ENCODE measurements at regions not wholly inside any gene's neighbourhood (a gene's known extent, or its start where the extent isn't known, plus 50 kb on each side); places are given as distances from the start of the nearest gene placed in this dataset.
"Not testable (repeated sequence)": the region's sequence is repeated elsewhere in the genome, so short reads cannot be mapped to it uniquely, and the experiment has no call there.

DNA sequence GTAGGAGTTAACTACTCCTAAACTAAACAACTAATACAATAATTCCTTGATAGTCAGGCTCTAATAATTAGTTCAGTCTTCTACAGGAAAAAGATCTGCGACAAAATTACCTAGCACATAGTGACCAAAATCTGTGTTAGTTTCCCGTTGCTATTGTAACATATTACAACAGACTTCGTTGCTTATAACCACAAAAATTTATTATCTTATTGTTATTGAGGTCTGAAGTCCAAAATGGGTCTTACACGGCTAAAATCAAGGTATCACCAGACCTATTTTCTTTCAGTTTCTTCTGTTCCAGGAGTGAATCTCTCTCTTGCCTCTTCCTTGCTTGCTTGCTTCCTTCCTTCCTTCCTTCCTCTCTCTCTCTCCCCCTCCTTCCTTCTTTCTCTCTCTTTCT lies 993.6 kb upstream of the SPRY2 start:
- no peak for FAIRE-seq

DNA sequence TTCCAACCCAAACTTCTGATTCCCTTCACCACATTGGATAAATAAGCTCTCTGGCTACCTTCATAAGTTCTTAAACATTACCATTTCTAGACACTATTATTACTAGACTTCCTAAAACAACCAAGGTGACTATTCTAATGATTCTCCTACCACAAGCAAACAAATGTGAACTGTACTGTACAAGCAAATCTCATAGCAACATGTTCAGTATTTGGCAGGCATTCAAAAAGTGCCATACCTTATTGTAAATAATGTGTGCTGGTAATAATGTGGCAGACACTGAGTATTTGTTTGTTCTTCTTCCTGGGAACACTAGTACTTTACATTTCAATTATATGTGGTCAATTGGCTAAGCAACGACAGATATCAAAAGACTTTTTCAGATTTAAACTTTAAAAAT lies 986.0 kb upstream of the SPRY2 start:
- no peak for FAIRE-seq

DNA sequence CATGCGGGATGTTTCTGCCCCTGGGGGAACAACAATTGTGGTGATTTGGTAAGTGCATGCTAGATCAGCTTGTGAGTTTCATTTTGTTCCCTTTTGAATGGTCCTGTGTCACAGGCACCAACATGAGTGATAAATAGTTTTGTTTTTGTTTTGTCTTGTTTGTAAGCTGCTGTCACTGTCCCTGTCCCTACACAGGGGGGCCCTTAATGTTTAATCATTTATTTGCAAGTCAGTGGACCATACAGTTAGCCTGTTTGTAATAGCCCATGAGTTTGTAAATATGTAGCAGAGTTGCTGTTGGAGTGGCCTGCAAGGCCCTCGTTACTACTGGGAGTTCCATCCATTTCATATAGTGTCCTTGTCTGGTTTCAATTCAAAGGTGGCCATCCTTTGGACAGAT lies 979.6 kb upstream of the SPRY2 start:
- no peak for FAIRE-seq

DNA sequence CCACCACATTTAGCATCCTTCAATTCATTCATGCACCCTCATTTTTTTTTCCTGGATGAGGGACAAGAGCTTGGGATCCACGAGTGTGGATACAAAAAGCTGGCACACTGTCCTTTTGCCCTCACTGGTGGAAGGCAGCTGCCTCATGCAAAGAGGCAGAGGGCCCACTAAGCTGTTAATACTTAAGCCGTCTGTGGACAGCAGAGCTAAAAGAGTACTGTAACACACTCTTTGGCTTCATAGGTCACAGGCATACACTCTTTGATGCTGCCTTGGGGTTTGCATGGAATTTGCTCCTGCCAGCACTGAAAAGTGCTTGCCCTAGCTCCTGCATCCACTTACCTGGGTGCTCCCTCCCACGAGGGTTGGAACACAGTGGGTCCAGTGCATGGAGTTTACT lies 978.4 kb upstream of the SPRY2 start:
- no peak for FAIRE-seq

- no peak for FAIRE-seq
Measured at GRCh38 chr13:81318231-81319019, 977.5 kb upstream of the SPRY2 start.

DNA sequence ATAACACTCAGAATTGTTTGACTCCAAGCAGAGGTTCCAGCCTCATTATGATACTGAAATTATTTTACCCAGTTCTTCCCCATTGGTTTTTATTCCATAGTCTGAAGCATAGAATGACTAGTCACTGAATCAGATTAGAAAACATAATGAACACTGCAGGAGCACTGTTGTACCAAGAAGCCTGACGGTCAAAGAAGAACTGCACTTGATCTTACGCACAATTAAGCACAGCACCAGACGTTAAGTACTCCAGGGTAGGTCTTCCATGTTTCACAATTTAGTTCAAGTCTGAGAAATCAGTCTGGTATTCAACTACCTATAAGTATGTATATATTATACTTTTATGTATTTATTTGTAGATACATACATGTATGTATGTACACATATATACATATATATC lies 973.5 kb upstream of the SPRY2 start:
- no peak for FAIRE-seq

- FAIRE-seq, result no peak
Measured at GRCh38 chr13:81305928-81306327, 965.0 kb upstream of the SPRY2 start.

GRCh38 chr13:81304121-81304659 lies 963.3 kb upstream of the SPRY2 start:
- no peak for FAIRE-seq

DNA sequence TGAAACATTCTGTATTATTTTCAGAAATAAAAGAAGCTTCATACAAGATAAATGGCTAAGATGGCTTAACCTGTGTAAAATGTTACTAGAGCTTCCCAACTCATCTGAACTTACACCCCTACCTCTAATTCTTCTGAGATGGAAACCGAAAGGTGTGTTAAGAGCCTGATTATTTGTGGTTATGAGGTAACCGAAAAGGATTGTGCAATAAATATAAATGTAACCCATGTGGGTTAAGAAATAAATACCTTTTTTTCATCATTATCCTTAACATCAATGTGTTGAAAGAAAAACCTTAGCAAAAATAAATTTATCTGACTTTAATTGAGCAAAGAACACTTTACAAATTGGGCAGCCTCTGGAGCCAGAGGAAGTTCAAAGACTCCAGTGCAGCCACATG lies 961.8 kb upstream of the SPRY2 start:
- FAIRE-seq, result no peak

DNA sequence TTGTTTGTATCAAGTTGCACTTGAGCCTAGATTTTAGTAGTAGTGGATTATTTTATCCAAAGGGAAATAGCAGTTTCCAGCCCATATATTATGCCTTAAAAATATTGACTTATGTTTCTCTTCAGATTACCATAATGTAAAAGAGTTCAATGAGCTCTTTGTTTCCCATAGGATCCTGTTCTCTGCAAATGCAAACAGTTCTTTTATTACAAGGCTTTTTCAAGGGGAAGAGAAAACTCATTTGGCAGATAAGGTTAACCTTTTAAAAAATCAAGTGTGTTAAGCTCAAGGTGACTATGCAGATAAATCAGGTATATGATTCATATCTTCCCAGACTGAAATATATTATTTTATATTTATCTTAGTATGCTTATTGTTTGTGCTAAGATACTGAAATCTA lies 961.2 kb upstream of the SPRY2 start:
- no peak for FAIRE-seq

DNA sequence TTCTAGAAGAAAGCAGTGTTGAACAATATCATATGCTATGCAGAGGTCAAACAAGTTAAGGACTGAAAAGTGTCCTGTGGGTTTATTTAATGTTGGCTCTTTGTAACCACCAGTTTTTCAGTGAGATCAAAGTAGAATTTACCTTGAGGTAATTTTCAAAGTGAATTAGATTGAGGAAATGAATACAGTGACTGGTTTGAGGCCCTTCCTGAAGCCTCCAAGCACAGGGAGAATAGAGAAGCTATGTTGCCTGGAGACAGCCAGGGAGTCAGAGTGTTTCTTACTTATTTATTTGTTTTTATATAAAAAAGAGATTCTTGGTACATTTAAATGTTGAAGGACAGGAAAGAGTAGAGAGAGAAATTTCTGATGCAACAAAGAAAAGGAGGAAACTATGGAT lies 954.3 kb upstream of the SPRY2 start:
- no peak for FAIRE-seq

DNA sequence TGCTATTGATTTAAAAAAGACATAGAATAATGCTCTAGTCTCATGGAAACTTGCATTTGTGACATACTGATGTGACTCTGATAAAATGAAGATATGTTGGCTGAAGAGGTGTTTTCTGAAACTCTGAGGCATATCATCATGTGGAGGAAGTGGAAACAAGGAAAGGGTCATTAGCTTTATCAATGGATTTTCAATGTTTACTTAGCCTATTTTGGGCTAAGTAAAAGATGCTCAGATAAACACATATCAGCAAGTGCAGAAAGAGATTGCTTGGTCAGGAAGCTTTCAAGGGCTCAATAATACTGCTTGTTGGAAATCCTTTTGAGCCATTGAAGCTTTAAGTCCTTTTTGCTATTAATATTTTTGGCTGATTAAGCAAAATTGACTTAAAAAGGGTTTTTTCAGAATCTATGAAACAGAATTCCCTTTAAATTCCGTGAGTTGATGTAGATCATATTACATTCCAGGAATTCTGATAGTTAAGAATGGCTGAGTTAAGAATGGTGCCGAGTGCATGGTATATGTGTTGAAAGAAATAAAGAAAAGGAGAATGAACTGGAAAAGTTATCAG lies 952.8 kb upstream of the SPRY2 start:
- FAIRE-seq, result no peak

GRCh38 chr13:81283561-81283960 lies 942.6 kb upstream of the SPRY2 start:
- no peak for FAIRE-seq

DNA sequence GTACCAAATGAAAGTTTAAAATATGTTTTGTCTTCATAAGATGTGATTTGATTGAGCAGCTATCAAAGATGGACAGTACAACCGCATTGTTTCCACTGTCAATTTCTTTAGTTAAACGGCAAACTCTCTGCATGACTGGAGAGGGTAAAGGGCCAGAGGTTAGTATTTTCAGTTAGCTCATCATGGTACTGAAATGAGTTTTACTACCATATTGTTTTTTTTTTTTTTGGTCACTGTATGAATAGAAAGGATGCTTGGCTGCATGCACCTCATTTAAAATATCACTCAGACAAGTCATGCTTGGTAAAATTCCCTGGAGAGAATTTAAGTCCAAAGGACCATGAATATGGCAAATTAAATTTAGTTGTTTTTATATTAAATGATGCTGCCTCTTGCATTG lies 942.1 kb upstream of the SPRY2 start:
- FAIRE-seq, result no peak

DNA sequence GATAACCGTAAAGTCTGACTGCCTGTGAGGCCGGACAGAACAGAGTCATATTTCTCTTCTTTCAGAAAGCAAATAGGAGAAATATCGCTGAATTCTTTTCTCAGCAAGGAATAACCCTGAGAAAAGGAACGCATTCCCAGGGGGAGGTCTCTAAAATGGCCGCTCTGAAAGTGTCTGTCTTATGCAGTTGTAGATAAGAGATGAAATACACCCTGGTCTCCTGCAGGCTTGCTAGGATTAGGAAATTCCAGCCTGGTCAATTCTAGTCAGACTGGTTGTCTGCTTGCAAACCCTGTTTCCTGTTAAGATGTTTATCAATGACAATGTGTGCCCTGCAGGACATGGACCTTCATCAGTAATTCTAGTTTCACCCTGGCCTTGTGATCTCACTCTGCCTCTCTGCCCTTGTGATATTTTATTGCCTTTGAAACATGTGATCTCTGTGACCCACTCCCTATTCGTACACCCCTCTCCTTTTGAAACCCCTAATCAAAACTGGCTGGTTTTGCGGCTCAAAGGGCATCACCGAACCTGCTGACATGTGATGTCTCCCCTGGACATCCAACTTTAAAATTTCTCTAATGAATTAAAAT lies 934.8 kb upstream of the SPRY2 start:
- FAIRE-seq, result no peak

DNA sequence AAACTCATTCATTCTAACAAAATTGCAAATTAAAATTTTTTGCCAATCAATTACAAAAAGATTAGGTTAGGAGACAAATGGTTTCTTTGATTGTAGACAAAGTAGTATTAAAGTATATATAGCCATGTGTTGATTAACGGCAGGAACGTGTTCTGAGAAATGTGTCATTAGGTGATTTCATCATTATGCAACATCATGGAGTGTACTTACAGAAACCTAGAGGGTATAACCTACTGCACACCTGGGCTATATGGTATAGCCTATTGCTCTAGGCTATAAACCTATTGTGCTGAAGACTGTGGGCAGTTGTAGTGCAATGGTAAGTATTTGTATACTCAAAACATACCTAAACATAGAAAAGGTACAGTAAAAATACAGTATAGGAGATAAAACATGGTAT lies 906.8 kb upstream of the SPRY2 start:
- no peak for FAIRE-seq

DNA sequence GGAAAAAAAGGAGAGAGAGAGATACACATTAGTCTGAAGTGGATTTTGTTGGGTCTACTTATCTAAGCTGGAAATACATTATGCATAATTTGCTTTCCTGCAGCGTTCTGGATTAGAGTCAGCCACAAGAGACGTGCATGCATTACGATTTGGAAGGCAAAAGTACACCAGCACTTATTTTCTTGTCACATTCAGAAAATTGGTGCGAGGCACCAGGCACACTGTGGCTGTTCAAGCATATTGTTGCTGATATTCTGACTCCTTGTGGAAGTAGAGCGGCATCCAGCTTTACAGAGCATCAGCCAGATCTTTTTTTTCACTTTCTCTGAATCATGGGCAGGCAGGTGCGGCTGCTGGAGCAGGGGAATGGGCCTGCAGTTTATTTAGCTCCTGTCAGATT lies 905.6 kb upstream of the SPRY2 start:
- FAIRE-seq, result no peak

GRCh38 chr13:81244011-81244410 lies 903.1 kb upstream of the SPRY2 start:
- FAIRE-seq, result no peak

DNA sequence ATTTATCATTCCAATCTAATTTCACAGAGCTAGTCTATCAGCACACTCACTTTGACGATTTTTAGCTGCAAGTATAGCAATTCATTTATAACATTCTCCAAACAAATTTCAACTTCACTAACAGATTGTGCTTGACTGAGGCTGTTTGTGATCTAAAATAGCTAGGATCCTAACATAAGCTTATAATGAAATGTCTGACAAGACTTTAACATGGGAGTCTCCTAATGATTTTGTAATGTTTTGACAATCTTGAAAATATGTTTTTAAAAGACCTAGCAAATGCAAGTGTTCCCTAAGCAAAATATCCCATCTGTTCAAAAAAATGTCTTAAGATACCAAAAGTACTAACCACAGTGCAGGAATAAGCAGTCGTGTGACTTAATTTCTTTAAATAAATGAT lies 889.5 kb upstream of the SPRY2 start:
- no peak for FAIRE-seq

GRCh38 chr13:81226830-81227229 lies 885.9 kb upstream of the SPRY2 start:
- FAIRE-seq, result not testable (repeated sequence)

DNA sequence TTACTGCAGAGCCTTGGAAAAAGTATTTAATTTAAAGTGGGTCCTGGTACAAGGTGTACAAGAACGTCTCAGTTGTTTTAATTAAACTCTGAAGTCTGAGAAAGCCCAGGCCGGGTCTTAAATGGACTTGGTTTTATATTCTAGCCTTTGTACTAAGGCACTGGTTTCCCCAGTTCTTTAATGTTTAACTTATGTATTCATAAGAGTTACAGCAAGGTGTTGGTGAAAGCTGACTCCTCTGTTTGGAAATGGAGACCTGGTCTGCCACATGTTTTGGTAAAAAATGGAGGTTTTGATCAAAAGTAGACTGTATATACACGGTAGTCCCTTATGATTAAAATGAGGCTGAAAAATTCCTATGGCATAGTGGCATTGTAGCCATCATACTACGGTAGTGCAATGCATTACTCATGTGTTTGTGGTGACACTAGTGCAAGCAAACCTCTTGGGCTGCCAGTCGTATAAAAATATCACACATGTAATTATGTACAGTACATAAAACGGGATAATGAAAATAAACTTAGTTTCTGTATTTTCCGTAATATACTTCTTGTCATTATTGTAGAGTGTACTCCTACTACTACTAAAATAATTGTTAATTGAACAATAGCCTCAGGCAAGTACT lies 883.4 kb upstream of the SPRY2 start:
- no peak for FAIRE-seq

GRCh38 chr13:81223778-81224177 lies 882.9 kb upstream of the SPRY2 start:
- no peak for FAIRE-seq

GRCh38 chr13:81211713-81212112 lies 870.8 kb upstream of the SPRY2 start:
- FAIRE-seq, result no peak

GRCh38 chr13:81207636-81208035 lies 866.7 kb upstream of the SPRY2 start:
- no peak for FAIRE-seq
